GM12878 (cell line): ENCODE measurements at regions not wholly inside any gene's neighbourhood (a gene's known extent, or its start where the extent isn't known, plus 50 kb on each side); places are given as distances from the start of the nearest gene placed in this dataset.

Source experiments
- ATAC-seq: fragments of 200-7000 bp; cut with Tn5 transposase; 3 replicates; pipeline ENCODE4 v1.9.1; 2020; ENCODE audit warnings: mild to moderate bottlenecking, moderate library complexity
- BruUV-seq: library from RNA; stranded (reverse); fragments of 400-500 nt; replicated peaks from 2 replicates; lab custom pipeline; 2021; lab: Mats Ljungman, UMichigan
- CTCF ChIA-PET: fragments of 300-600 bp; sonication (Branson Sonifier 250); formaldehyde crosslinking; extraction: SDS; loops from one replicate; lab custom pipeline; 2021; ENCODE audit warnings: inconsistent platforms; lab: Yijun Ruan, JAX
- POLR2A ChIA-PET: fragments of 350-600 bp; formaldehyde crosslinking; extraction: SDS; loops from one replicate; lab custom pipeline; 2021; ENCODE audit warnings: inconsistent platforms; lab: Charles Lee
- RAD21 ChIA-PET: fragments of 300-600 bp; sonication (Branson Sonifier 250); formaldehyde crosslinking; loops from one replicate; lab custom pipeline; 2023; ENCODE audit warnings: antibody characterized with exemption; ENCODE audit not compliant: unreplicated experiment; lab: Charles Lee
- SMC1A ChIA-PET: fragments of 300-600 bp; sonication (Branson Sonifier 250); formaldehyde crosslinking; loops from one replicate; lab custom pipeline; 2023; ENCODE audit not compliant: unreplicated experiment, uncharacterized antibody; lab: Charles Lee
- DNase-seq: peaks from one replicate; pipeline ENCODE4 v3.0.0-alpha.2; 2011; ENCODE audit warnings: low read depth, low spot score
- FAIRE-seq: peaks from 3 replicates; lab custom pipeline; 2011; peaks lifted over from hg19 to GRCh38; lab: Jason Lieb, UNC
- H2AFZ ChIP-seq: 2 replicates; pipeline ENCODE4 v1.6.0; 2011; ENCODE audit warnings: low read depth, low read length, control low read depth; ENCODE audit not compliant: control insufficient read depth
- H3K27ac ChIP-seq: 2 replicates; pipeline ENCODE4 v1.5.1; 2011; ENCODE audit warnings: control low read depth; ENCODE audit not compliant: control insufficient read depth, insufficient read depth
- H3K27me3 ChIP-seq, 2 experiments: replicated peaks in 1 of 2; 2 replicates each; pipeline versions ENCODE4 v1.6.0 to v1.6.1; 2011; ENCODE audit warnings: low read length in 1 of 2; ENCODE audit not compliant: control insufficient read depth in 2 of 2, insufficient read depth in 2 of 2
- H3K36me3 ChIP-seq, 2 experiments: 2 replicates each; pipeline ENCODE4 v1.5.1; 2011; ENCODE audit warnings: low read length in 1 of 2; ENCODE audit not compliant: control insufficient read depth in 2 of 2, insufficient read depth in 2 of 2
- H3K4me1 ChIP-seq: 2 replicates; pipeline ENCODE4 v1.6.1; 2011; ENCODE audit warnings: mild to moderate bottlenecking, low read length, moderate library complexity, mixed read lengths; ENCODE audit not compliant: control insufficient read depth, insufficient read depth
- H3K4me2 ChIP-seq: 2 replicates; pipeline ENCODE4 v1.6.0; 2011; ENCODE audit warnings: control low read depth; ENCODE audit not compliant: control insufficient read depth, insufficient read depth
- H3K4me3 ChIP-seq: fragments of 200-600 bp; sonication (generic); 2 replicates; pipeline ENCODE4 v1.5.1; 2016
- H3K79me2 ChIP-seq: 2 replicates; pipeline ENCODE4 v1.6.0; 2011; ENCODE audit warnings: low read length; ENCODE audit not compliant: control insufficient read depth, insufficient read depth
- H3K9ac ChIP-seq: 2 replicates; pipeline ENCODE4 v1.8.0; 2011; ENCODE audit warnings: low read length, control low read depth, mixed read lengths; ENCODE audit not compliant: control insufficient read depth, insufficient read depth
- H3K9me3 ChIP-seq: replicated peaks from 3 replicates; pipeline ENCODE4 v1.5.1; 2011; ENCODE audit warnings: mild to moderate bottlenecking, low read length; ENCODE audit not compliant: control insufficient read depth, insufficient read depth
- H4K20me1 ChIP-seq: 2 replicates; pipeline ENCODE4 v1.6.0; 2011; ENCODE audit not compliant: control insufficient read depth, insufficient read depth
- GATAD2B ChIP-seq: fragments of 450-650 bp; conservative IDR thresholded peaks from 2 replicates; pipeline ENCODE4 v1.6.1; 2017; ENCODE audit warnings: low read depth, mild to moderate bottlenecking, moderate library complexity
- IRF3 ChIP-seq: fragments of 450-650 bp; IDR thresholded peaks from 2 replicates; pipeline ENCODE4 v1.6.1; 2014; ENCODE audit warnings: mild to moderate bottlenecking
- JUNB ChIP-seq: IDR thresholded peaks from 2 replicates; pipeline ENCODE4 v1.6.1; 2016; ENCODE audit warnings: antibody characterized with exemption, mild to moderate bottlenecking
- KDM1A ChIP-seq: fragments of 200-600 bp; sonication (generic); IDR thresholded peaks from 2 replicates; pipeline ENCODE4 v1.6.1; 2016; ENCODE audit warnings: borderline replicate concordance
- NFXL1 ChIP-seq: fragments of 450-650 bp; IDR thresholded peaks from 2 replicates; pipeline ENCODE4 v1.6.1; 2017; ENCODE audit warnings: antibody characterized with exemption, mild to moderate bottlenecking, borderline replicate concordance
- NFYA ChIP-seq: IDR thresholded peaks from 2 replicates; pipeline ENCODE4 v1.6.1; 2011; ENCODE audit warnings: low read depth, mild to moderate bottlenecking, low read length, improper control_type of control experiment, borderline replicate concordance
- NFYB ChIP-seq: IDR thresholded peaks from 2 replicates; pipeline ENCODE4 v1.6.1; 2011; ENCODE audit warnings: low read depth, mild to moderate bottlenecking, low read length, improper control_type of control experiment, moderate library complexity; ENCODE audit not compliant: insufficient read depth
- NR2C2 ChIP-seq: IDR thresholded peaks from 2 replicates; pipeline ENCODE4 v1.6.1; 2011; ENCODE audit warnings: borderline replicate concordance, low read depth; ENCODE audit not compliant: control insufficient read depth, insufficient read length
- NR2F1 ChIP-seq: fragments of 450-650 bp; conservative IDR thresholded peaks from 2 replicates; pipeline ENCODE4 v1.6.1; 2017; ENCODE audit warnings: mild to moderate bottlenecking
- RBBP5 ChIP-seq: fragments of 200-600 bp; sonication (generic); conservative IDR thresholded peaks from 2 replicates; pipeline ENCODE4 v1.6.1; 2016
- RCOR1 ChIP-seq: conservative IDR thresholded peaks from 2 replicates; pipeline ENCODE4 v1.6.1; 2012; ENCODE audit warnings: low read depth, low read length, improper control_type of control experiment
- RELB ChIP-seq: fragments of 450-650 bp; IDR thresholded peaks from 2 replicates; pipeline ENCODE4 v1.6.1; 2017; ENCODE audit warnings: low read depth, mild to moderate bottlenecking, moderate library complexity
- TCF7 ChIP-seq: IDR thresholded peaks from 2 replicates; pipeline ENCODE4 v1.6.1; 2014; ENCODE audit warnings: antibody characterized with exemption, borderline replicate concordance
- WRNIP1 ChIP-seq: IDR thresholded peaks from 2 replicates; pipeline ENCODE4 v1.6.1; 2011; ENCODE audit warnings: low read depth, low read length, improper control_type of control experiment, borderline replicate concordance
- ZNF207 ChIP-seq: fragments of 450-650 bp; IDR thresholded peaks from 2 replicates; pipeline ENCODE4 v1.6.1; 2014; ENCODE audit warnings: antibody characterized with exemption, mild to moderate bottlenecking, borderline replicate concordance
- WGBS: methylation state at CpG from one replicate; pipeline ENCODE4 v1.1.6; 2016; ENCODE audit warnings: low lambda C conversion rate; ENCODE audit not compliant: insufficient replicate concordance, insufficient coverage; ENCODE audit errors: missing lambda C conversion rate; 5-methylcytosine and 5-hydroxymethylcytosine counted together
- in situ Hi-C: fragments of 300-500 bp; cut with MboI; formaldehyde crosslinking; loops from 9 replicates; pipeline ENCODE4 v1.14.3; 2018; ENCODE audit warnings: mixed read lengths
- intact Hi-C: fragments of 100-400 bp; cut with micrococcal nuclease; formaldehyde crosslinking; loops from one replicate; pipeline ENCODE4 v1.14.2; 2022; ENCODE audit not compliant: unreplicated experiment

DNA sequence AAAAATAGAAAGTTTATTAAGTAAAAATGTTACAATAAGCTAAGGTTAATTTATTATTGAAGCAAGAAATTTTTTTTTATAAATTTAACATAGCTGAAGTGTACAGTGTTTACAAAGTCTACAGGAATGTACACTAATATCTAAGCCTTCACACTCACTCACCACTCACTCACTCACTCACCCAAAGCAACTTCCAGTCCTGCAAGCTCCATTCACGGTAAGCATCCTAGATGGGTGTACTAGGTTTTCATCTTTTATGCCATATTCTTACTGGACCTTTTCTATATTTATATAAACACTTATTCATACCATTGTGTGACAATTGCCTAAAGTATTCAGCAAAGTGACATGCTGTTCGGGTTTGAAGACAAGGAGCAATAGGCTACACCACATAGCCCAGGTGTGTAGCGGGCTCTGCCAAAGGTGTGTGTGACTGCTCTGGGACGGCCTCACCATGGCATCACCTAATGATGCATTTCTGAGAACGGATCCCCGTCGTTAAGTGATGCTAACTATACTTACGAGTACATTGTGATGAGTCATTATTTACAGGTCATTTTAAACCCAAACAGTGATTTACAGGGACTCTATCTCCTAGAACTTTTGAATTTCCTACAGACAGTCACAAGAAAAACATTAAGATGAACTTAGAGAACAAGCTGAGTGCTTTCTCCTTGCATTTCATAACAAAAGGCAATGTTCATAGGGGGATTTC is 76.3 kb upstream of the ID2 start:
- H3K4me3 ChIP-seq = no peak overlapping the region
- WGBS = 62% methylated on average over 8 of the region's 8 CpGs
- H3K79me2 ChIP-seq = no peaks in the 10 kb centered on the region
- no peaks in the 10 kb centered on the region for H4K20me1 ChIP-seq
- FAIRE-seq (no peak), DNase-seq (no peak), ATAC-seq (peak; percentile 50)
- TF ChIP-seq WRNIP1 = no peak
- TF ChIP-seq GATAD2B = no peak
- no peak for TF ChIP-seq RBBP5
- TF ChIP-seq NFXL1 = no peak
- TF ChIP-seq NFYA = no peak
- TF ChIP-seq TCF7 = no peak
- TF ChIP-seq KDM1A = no peak
- no peak for TF ChIP-seq JUNB
- TF ChIP-seq NR2F1 = no peak
- no peak for TF ChIP-seq ZNF207
- no peak for TF ChIP-seq RCOR1
- no peak for TF ChIP-seq NFYB
- TF ChIP-seq IRF3 = no peak
- TF ChIP-seq NR2C2 = no peak
- TF ChIP-seq RELB = no peak
- H3K27ac ChIP-seq = peak overlapping the region; percentile 13; the same call in 1 of the 2 replicates
- BruUV-seq = no TSS peak
- ChIA-PET CTCF (interaction anchor here (0.6 to 1.8 kb wide), 4 partner anchors 14 to 92 kb away, joined by 3 to 5 read pairs (median 4); no protein-coding TSS in a partner anchor), POLR2A (interaction anchor here (0.8 to 4.4 kb wide), 8 partner anchors 14 to 79 kb away, joined by 3 to 25 read pairs (median 4); partner anchors contain the start of gene ID2), SMC1A (interaction anchor here (0.6 to 5.4 kb wide), 28 partner anchors 12 to 1548 kb away, joined by 3 to 40 read pairs (median 4); no protein-coding TSS in a partner anchor), RAD21 (interaction anchor here (0.6 to 3.0 kb wide), 20 partner anchors 14 to 376 kb away, joined by 3 to 21 read pairs (median 4); partner anchors contain the start of gene ID2)
- peaks cover 6% of the 10 kb centered on the region; the same call in 2 of the 3 replicates for H3K9me3 ChIP-seq
- H3K27me3 ChIP-seq = no peaks in the 10 kb centered on the region
- peak overlapping the region; percentile 41; the same call in 1 of the 2 replicates for H3K4me2 ChIP-seq
- H3K4me1 ChIP-seq = peaks cover 30% of the 10 kb centered on the region
- in situ Hi-C loops = no loop called here
- H3K9ac ChIP-seq = no peak overlapping the region
- H3K36me3 ChIP-seq = no peaks in the 10 kb centered on the region
- H2AFZ ChIP-seq = no peak overlapping the region
- intact Hi-C loops = loop anchor here (1.0 to 10.0 kb wide), 4 partner anchors 76 to 301 kb away; no protein-coding TSS in a partner anchor
